KMS-11 (cell line): ENCODE measurements at regions not wholly inside any gene's neighbourhood (a gene's known extent, or its start where the extent isn't known, plus 50 kb on each side); places are given as distances from the start of the nearest gene placed in this dataset.
"Not testable (repeated sequence)": the region's sequence is repeated elsewhere in the genome, so short reads cannot be mapped to it uniquely, and the experiment has no call there.

Source experiments
- H2AFZ ChIP-seq: fragments of 200-600 bp; sonication (generic); 2 replicates; pipeline ENCODE4 v1.6.1; 2016; ENCODE audit warnings: antibody characterized with exemption, mixed run types, low read depth
- H3K27ac ChIP-seq: fragments of 200-600 bp; sonication (generic); 2 replicates; pipeline ENCODE4 v1.6.1; 2016; ENCODE audit warnings: mild to moderate bottlenecking, mixed run types
- H3K27me3 ChIP-seq: fragments of 200-600 bp; sonication (generic); 2 replicates; pipeline ENCODE4 v1.6.1; 2017; ENCODE audit warnings: mild to moderate bottlenecking, low read depth, mixed run types, moderate library complexity; ENCODE audit not compliant: insufficient read depth
- H3K36me3 ChIP-seq: fragments of 200-600 bp; sonication (generic); 2 replicates; pipeline ENCODE4 v1.6.1; 2017; ENCODE audit warnings: mild to moderate bottlenecking, mixed run types; ENCODE audit not compliant: insufficient read depth
- H3K4me1 ChIP-seq: fragments of 200-600 bp; sonication (generic); 2 replicates; pipeline ENCODE4 v1.6.1; 2016; ENCODE audit warnings: mild to moderate bottlenecking, low read depth, mixed run types; ENCODE audit not compliant: poor library complexity, severe bottlenecking
- H3K4me2 ChIP-seq: fragments of 200-600 bp; sonication (generic); 2 replicates; pipeline ENCODE4 v1.7.0; 2016; ENCODE audit warnings: mild to moderate bottlenecking, mixed run types
- H3K4me3 ChIP-seq: fragments of 200-600 bp; sonication (generic); IDR thresholded peaks from 2 replicates; pipeline ENCODE4 v1.6.1; 2017; ENCODE audit warnings: low read depth, low read length, mixed read lengths; ENCODE audit not compliant: insufficient read depth
- H3K79me2 ChIP-seq: fragments of 200-600 bp; sonication (generic); 2 replicates; pipeline ENCODE4 v1.6.1; 2016; ENCODE audit warnings: low read depth, mixed run types; ENCODE audit not compliant: insufficient read depth
- H3K9ac ChIP-seq: fragments of 200-600 bp; sonication (generic); 2 replicates; pipeline ENCODE4 v1.6.1; 2016; ENCODE audit warnings: mild to moderate bottlenecking, mixed run types
- H4K20me1 ChIP-seq: fragments of 200-600 bp; sonication (generic); 2 replicates; pipeline ENCODE4 v1.6.1; 2016; ENCODE audit warnings: mild to moderate bottlenecking, mixed run types; ENCODE audit not compliant: insufficient read depth
- TF ChIP-seq, protein P1 (sequence below): fragments of 200-600 bp; sonication (generic); conservative IDR thresholded peaks from 2 replicates; pipeline ENCODE4 v1.6.1; 2017; ENCODE audit warnings: low read depth, mild to moderate bottlenecking, antibody characterized with exemption, low read length, moderate library complexity, mixed read lengths

DNA sequence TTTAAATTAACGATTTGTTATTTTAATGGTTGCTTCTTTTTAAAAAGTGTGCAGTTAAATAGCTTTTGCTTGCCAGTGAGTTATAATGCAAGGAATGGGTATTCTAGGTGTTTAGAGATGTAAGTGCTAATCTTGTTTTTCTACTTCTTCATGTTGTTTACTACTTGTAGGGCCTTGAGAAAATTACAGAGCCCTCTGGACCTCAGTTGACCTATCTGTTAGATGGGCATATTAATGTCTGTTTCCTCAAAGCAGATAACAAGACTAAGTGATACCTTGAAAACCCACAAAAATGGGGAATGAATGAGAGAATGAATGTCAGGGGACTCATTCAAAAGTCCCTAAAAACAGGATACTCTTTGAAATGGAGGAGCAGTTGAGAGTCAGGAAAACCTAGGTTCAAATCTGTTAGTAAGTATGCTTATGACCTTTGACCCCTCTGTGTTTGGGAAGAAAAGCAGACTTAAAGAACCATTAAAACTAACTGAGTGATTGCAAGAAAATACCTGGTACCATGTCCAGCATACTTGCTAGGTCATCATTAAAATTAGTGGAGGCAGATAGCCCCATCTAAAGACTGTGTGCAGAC is 419.5 kb downstream of the EDEM1 start:
- Histone ChIP-seq H3K79me2 (no peaks in the 10 kb centered on the region), H3K4me1 (peaks cover 5% of the 10 kb centered on the region), H3K9ac (no peak overlapping the region), H3K36me3 (no peaks in the 10 kb centered on the region), H2AFZ (no peak overlapping the region), H4K20me1 (no peaks in the 10 kb centered on the region), H3K4me2 (no peak overlapping the region), H3K27ac (no peak overlapping the region), H3K27me3 (no peaks in the 10 kb centered on the region), H3K4me3 (no peak overlapping the region)
- TF ChIP-seq, protein P1, sequence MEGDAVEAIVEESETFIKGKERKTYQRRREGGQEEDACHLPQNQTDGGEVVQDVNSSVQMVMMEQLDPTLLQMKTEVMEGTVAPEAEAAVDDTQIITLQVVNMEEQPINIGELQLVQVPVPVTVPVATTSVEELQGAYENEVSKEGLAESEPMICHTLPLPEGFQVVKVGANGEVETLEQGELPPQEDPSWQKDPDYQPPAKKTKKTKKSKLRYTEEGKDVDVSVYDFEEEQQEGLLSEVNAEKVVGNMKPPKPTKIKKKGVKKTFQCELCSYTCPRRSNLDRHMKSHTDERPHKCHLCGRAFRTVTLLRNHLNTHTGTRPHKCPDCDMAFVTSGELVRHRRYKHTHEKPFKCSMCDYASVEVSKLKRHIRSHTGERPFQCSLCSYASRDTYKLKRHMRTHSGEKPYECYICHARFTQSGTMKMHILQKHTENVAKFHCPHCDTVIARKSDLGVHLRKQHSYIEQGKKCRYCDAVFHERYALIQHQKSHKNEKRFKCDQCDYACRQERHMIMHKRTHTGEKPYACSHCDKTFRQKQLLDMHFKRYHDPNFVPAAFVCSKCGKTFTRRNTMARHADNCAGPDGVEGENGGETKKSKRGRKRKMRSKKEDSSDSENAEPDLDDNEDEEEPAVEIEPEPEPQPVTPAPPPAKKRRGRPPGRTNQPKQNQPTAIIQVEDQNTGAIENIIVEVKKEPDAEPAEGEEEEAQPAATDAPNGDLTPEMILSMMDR: no peak

DNA sequence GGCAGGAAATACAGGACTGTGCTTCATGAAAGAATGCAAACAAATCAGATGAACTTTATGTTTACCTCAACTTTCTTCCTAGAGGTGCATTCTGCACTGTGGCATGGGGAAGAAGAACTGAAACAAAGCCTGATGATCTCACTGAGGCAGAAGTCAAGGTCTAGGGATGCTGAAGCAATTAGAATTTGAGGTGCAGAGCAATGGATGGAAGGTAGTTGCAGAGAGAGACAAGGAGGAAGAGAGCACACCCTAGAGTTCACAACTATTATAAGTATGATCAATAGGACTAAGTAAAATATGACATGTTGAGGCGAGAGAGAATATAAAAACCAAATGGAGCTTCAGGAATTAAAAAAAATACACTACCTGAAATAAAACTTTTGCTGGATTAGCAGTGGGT is 420.1 kb downstream of the EDEM1 start:
- no peaks in the 10 kb centered on the region for H4K20me1 ChIP-seq
- no peak overlapping the region for H3K4me2 ChIP-seq
- H3K27me3 ChIP-seq: no peaks in the 10 kb centered on the region
- no peak overlapping the region for H3K9ac ChIP-seq
- no peak overlapping the region for H3K4me3 ChIP-seq
- H3K36me3 ChIP-seq: no peaks in the 10 kb centered on the region
- H2AFZ ChIP-seq: no peak overlapping the region
- no peak overlapping the region for H3K27ac ChIP-seq
- peaks cover 5% of the 10 kb centered on the region for H3K4me1 ChIP-seq
- no peaks in the 10 kb centered on the region for H3K79me2 ChIP-seq
- TF ChIP-seq, protein P1: no peak

DNA sequence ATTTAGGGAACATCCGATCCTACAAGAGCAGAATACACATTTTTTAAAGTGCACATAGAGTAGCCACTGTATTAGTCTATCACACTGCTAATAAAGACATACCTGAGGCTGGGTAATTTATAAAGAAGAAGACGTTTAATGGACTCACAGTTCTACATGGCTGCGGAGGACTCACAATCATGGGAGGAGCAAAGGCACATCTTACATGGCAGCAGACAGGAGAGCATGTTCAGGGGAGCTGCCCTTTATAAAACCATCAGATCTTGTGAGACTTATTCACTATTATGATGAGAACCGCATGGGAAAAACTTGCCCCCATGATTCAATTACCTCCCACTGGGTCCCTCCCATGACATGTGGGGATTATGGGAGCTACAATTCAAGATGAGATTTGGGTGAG is 421.5 kb downstream of the EDEM1 start:
- not testable (repeated sequence) for H3K4me1 ChIP-seq, H3K4me3 ChIP-seq, H3K27me3 ChIP-seq

DNA sequence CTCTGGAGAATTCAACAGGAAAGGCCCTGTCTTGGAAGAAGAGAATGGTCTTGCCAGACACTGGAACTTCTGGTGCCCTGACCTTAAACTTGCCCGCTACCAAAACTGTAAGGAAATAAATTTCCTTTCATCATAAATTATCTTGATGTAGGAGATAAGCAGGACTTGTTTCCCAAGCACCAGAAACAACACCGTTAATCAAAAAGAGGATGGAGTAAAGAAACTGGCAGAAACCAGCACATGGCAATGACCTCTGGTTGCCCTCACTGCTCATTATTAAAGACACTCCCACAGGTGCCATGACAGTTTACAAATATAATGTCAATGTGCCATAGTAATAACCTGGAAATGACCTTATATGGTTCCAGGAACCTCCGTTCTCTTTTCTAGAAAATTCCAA is 426.1 kb downstream of the EDEM1 start:
- H3K27ac ChIP-seq: no peak overlapping the region
- H3K27me3 ChIP-seq: no peaks in the 10 kb centered on the region
- no peaks in the 10 kb centered on the region for H4K20me1 ChIP-seq
- H3K4me1 ChIP-seq: no peaks in the 10 kb centered on the region
- no peaks in the 10 kb centered on the region for H3K79me2 ChIP-seq
- H2AFZ ChIP-seq: no peak overlapping the region
- TF ChIP-seq, protein P1: no peak
- no peak overlapping the region for H3K4me2 ChIP-seq
- H3K4me3 ChIP-seq: no peak overlapping the region
- no peak overlapping the region for H3K9ac ChIP-seq
- no peaks in the 10 kb centered on the region for H3K36me3 ChIP-seq

More for the DNA sequence above, 421.5 kb downstream of the EDEM1 start:
- not testable (repeated sequence) for H3K4me2 ChIP-seq, H3K27ac ChIP-seq, H2AFZ ChIP-seq, H3K36me3 ChIP-seq, H3K9ac ChIP-seq, H4K20me1 ChIP-seq, H3K79me2 ChIP-seq

DNA sequence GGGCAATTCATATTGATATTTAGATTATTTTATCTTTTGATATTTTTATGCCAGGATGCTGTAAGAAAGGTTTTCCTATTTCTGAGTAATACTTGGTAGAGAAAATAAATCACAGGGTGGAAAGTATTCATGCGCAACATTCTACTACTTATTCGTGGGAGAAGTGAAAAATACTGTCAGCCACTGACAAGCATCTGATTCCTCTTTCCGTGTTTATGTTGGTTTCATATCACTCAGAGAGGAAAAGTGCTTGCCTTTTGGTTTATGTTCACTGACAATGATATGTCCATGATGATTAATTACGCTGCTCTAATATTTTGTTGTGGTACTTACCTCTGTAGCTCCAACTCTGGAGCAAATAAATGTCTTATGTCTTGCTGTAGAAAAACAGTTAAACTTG is 429.4 kb downstream of the EDEM1 start:
- no peak overlapping the region for H3K4me2 ChIP-seq
- no peaks in the 10 kb centered on the region for H3K79me2 ChIP-seq

More for the DNA sequence above, 429.4 kb downstream of the EDEM1 start:
- Histone ChIP-seq H3K36me3 (no peaks in the 10 kb centered on the region), H2AFZ (no peak overlapping the region), H3K27ac (no peak overlapping the region), H4K20me1 (no peaks in the 10 kb centered on the region), H3K4me1 (no peaks in the 10 kb centered on the region), H3K9ac (no peak overlapping the region), H3K4me3 (no peak overlapping the region), H3K27me3 (no peaks in the 10 kb centered on the region)
- TF ChIP-seq, protein P1: no peak
